ENCODE measurements at regions not wholly inside any gene's neighbourhood (a gene's known extent, or its start where the extent isn't known, plus 50 kb on each side); places are given as distances from the start of the nearest gene placed in this dataset.

- TF ChIP-seq CREB1 (IDR thresholded peaks at IDR 0.05; ENCODE audit: low read depth) (no peak), RAD21 (IDR thresholded peaks at IDR 0.05; ENCODE audit: low read depth) (no peak), REST (IDR thresholded peaks at IDR 0.05; ENCODE audit: low read depth) (no peak), YY1 (IDR thresholded peaks at IDR 0.05; ENCODE audit: low read depth) (no peak), TAF1 (IDR thresholded peaks at IDR 0.05; ENCODE audit: low read depth) (no peak), CEBPB (IDR thresholded peaks at IDR 0.05) (no peak), EP300 (IDR thresholded peaks at IDR 0.05; ENCODE audit: borderline replicate concordance) (no peak), ZBTB7A (IDR thresholded peaks at IDR 0.05; ENCODE audit: low read depth) (no peak), USF1 (IDR thresholded peaks at IDR 0.05) (no peak), FOXM1 (IDR thresholded peaks at IDR 0.05; ENCODE audit: borderline replicate concordance, low read depth) (no peak), NFIC (IDR thresholded peaks at IDR 0.05) (no peak), EGR1 (IDR thresholded peaks at IDR 0.05) (no peak)
Observed at GRCh38 chr6:104013312-104013971, 846.3 kb downstream of the HACE1 start.

Measured in Ishikawa (cell line).